BLaER1 (cell line): ENCODE measurements at regions not wholly inside any gene's neighbourhood (a gene's known extent, or its start where the extent isn't known, plus 50 kb on each side); places are given as distances from the start of the nearest gene placed in this dataset.

ENCODE experiments used
- H3K27ac ChIP-seq: shearing (Covaris generic); formaldehyde crosslinking; 2 replicates; pipeline ENCODE4 v1.8.1; 2022
- H3K27me3 ChIP-seq: shearing (Covaris generic); formaldehyde crosslinking; 2 replicates; pipeline ENCODE4 v1.8.1; 2022
- H3K36me3 ChIP-seq: shearing (Covaris generic); formaldehyde crosslinking; 2 replicates; pipeline ENCODE4 v1.8.1; 2022
- H3K4me1 ChIP-seq: shearing (Covaris generic); formaldehyde crosslinking; 2 replicates; pipeline ENCODE4 v1.8.1; 2022
- H3K4me2 ChIP-seq: shearing (Covaris generic); formaldehyde crosslinking; 2 replicates; pipeline ENCODE4 v1.8.1; 2022
- H3K4me3 ChIP-seq: shearing (Covaris generic); formaldehyde crosslinking; 2 replicates; pipeline ENCODE4 v1.8.1; 2022
- H3K9ac ChIP-seq: shearing (Covaris generic); formaldehyde crosslinking; 2 replicates; pipeline ENCODE4 v1.8.1; 2022
- H3K9me3 ChIP-seq: shearing (Covaris generic); formaldehyde crosslinking; 2 replicates; pipeline ENCODE4 v1.8.1; 2022
- H4K20me1 ChIP-seq: shearing (Covaris generic); formaldehyde crosslinking; 2 replicates; pipeline ENCODE4 v1.8.1; 2022
- Cebpa-rat ChIP-seq: shearing (Covaris generic); IDR thresholded peaks from 2 replicates; pipeline ENCODE4 v1.8.1; 2022

GRCh38 chr6:24053057-24053456 is 73.0 kb upstream of the NRSN1 start:
- TF ChIP-seq Cebpa-rat, result no peak
- Histone ChIP-seq H3K27me3 (no peaks in the 10 kb centered on the region), H3K27ac (no peak overlapping the region), H3K4me2 (no peak overlapping the region), H3K9me3 (no peaks in the 10 kb centered on the region), H3K9ac (no peak overlapping the region), H4K20me1 (no peaks in the 10 kb centered on the region), H3K36me3 (no peaks in the 10 kb centered on the region), H3K4me3 (no peak overlapping the region), H3K4me1 (no peaks in the 10 kb centered on the region)

GRCh38 chr6:24054388-24054787 is 71.6 kb upstream of the NRSN1 start:
- no peak overlapping the region for H3K27ac ChIP-seq
- no peak overlapping the region for H3K4me3 ChIP-seq
- H3K4me2 ChIP-seq, result no peak overlapping the region
- H4K20me1 ChIP-seq, result no peaks in the 10 kb centered on the region
- H3K27me3 ChIP-seq, result no peaks in the 10 kb centered on the region
- no peaks in the 10 kb centered on the region for H3K4me1 ChIP-seq
- no peaks in the 10 kb centered on the region for H3K9me3 ChIP-seq
- no peak for TF ChIP-seq Cebpa-rat
- H3K36me3 ChIP-seq, result no peaks in the 10 kb centered on the region
- H3K9ac ChIP-seq, result no peak overlapping the region

GRCh38 chr6:24056567-24056966 is 69.4 kb upstream of the NRSN1 start:
- no peaks in the 10 kb centered on the region for H3K27me3 ChIP-seq
- no peak overlapping the region for H3K27ac ChIP-seq
- H3K9me3 ChIP-seq, result no peaks in the 10 kb centered on the region
- TF ChIP-seq Cebpa-rat, result no peak
- H3K4me1 ChIP-seq, result no peaks in the 10 kb centered on the region
- H3K9ac ChIP-seq, result no peak overlapping the region
- H4K20me1 ChIP-seq, result no peaks in the 10 kb centered on the region
- H3K4me3 ChIP-seq, result no peak overlapping the region
- H3K4me2 ChIP-seq, result no peak overlapping the region
- H3K36me3 ChIP-seq, result no peaks in the 10 kb centered on the region

GRCh38 chr6:24057030-24057429 is 69.0 kb upstream of the NRSN1 start:
- Histone ChIP-seq H3K4me2 (no peak overlapping the region), H3K27ac (no peak overlapping the region), H3K4me1 (no peaks in the 10 kb centered on the region), H3K9me3 (no peaks in the 10 kb centered on the region), H3K4me3 (no peak overlapping the region), H3K9ac (no peak overlapping the region), H3K36me3 (no peaks in the 10 kb centered on the region), H3K27me3 (no peaks in the 10 kb centered on the region), H4K20me1 (no peaks in the 10 kb centered on the region)
- TF ChIP-seq Cebpa-rat, result no peak

- H3K9ac ChIP-seq, result no peak overlapping the region
- TF ChIP-seq Cebpa-rat, result no peak
These were observed 64.8 kb upstream of the NRSN1 start for GRCh38 chr6:24060982-24061754.

GRCh38 chr6:24064106-24064505 is 61.9 kb upstream of the NRSN1 start:
- no peak overlapping the region for H3K27ac ChIP-seq
- H4K20me1 ChIP-seq, result no peaks in the 10 kb centered on the region
- TF ChIP-seq Cebpa-rat, result no peak
- H3K9me3 ChIP-seq, result no peaks in the 10 kb centered on the region
- no peaks in the 10 kb centered on the region for H3K4me1 ChIP-seq
- no peak overlapping the region for H3K9ac ChIP-seq
- H3K27me3 ChIP-seq, result no peaks in the 10 kb centered on the region
- H3K36me3 ChIP-seq, result no peaks in the 10 kb centered on the region
- H3K4me3 ChIP-seq, result no peak overlapping the region
- no peak overlapping the region for H3K4me2 ChIP-seq

More at GRCh38 chr6:24060982-24061754, 64.8 kb upstream of the NRSN1 start:
- no peaks in the 10 kb centered on the region for H3K36me3 ChIP-seq
- H3K4me2 ChIP-seq, result no peak overlapping the region
- no peak overlapping the region for H3K27ac ChIP-seq
- no peaks in the 10 kb centered on the region for H3K9me3 ChIP-seq
- no peaks in the 10 kb centered on the region for H3K27me3 ChIP-seq
- H3K4me1 ChIP-seq, result no peaks in the 10 kb centered on the region
- no peak overlapping the region for H3K4me3 ChIP-seq
- H4K20me1 ChIP-seq, result no peaks in the 10 kb centered on the region

GRCh38 chr6:24064832-24065231 is 61.2 kb upstream of the NRSN1 start:
- Histone ChIP-seq H3K9ac (no peak overlapping the region), H3K4me1 (no peaks in the 10 kb centered on the region), H3K36me3 (no peaks in the 10 kb centered on the region), H3K27me3 (no peaks in the 10 kb centered on the region), H4K20me1 (no peaks in the 10 kb centered on the region), H3K27ac (no peak overlapping the region), H3K4me3 (no peak overlapping the region), H3K9me3 (no peaks in the 10 kb centered on the region), H3K4me2 (no peak overlapping the region)
- TF ChIP-seq Cebpa-rat, result no peak

- Histone ChIP-seq H3K27ac (no peak overlapping the region), H4K20me1 (no peaks in the 10 kb centered on the region), H3K9ac (no peak overlapping the region), H3K4me2 (no peak overlapping the region), H3K27me3 (no peaks in the 10 kb centered on the region), H3K4me3 (no peak overlapping the region), H3K4me1 (no peaks in the 10 kb centered on the region), H3K9me3 (no peaks in the 10 kb centered on the region), H3K36me3 (no peaks in the 10 kb centered on the region)
- no peak for TF ChIP-seq Cebpa-rat
These were observed 56.5 kb upstream of the NRSN1 start for GRCh38 chr6:24069526-24069925.

GRCh38 chr6:24072038-24072746 is 53.8 kb upstream of the NRSN1 start:
- TF ChIP-seq Cebpa-rat, result no peak
- no peaks in the 10 kb centered on the region for H3K27me3 ChIP-seq

GRCh38 chr6:24076011-24076410 is 50.0 kb upstream of the NRSN1 start:
- H3K4me2 ChIP-seq, result no peak overlapping the region
- no peak overlapping the region for H3K4me3 ChIP-seq
- no peak for TF ChIP-seq Cebpa-rat
- no peak overlapping the region for H3K9ac ChIP-seq
- no peaks in the 10 kb centered on the region for H3K27me3 ChIP-seq
- H3K4me1 ChIP-seq, result no peaks in the 10 kb centered on the region
- no peaks in the 10 kb centered on the region for H4K20me1 ChIP-seq
- H3K27ac ChIP-seq, result no peak overlapping the region
- no peaks in the 10 kb centered on the region for H3K9me3 ChIP-seq
- no peaks in the 10 kb centered on the region for H3K36me3 ChIP-seq

More at GRCh38 chr6:24072038-24072746, 53.8 kb upstream of the NRSN1 start:
- Histone ChIP-seq H3K4me1 (no peaks in the 10 kb centered on the region), H3K9ac (no peak overlapping the region), H4K20me1 (no peaks in the 10 kb centered on the region), H3K4me2 (no peak overlapping the region), H3K27ac (no peak overlapping the region), H3K4me3 (no peak overlapping the region), H3K36me3 (no peaks in the 10 kb centered on the region), H3K9me3 (no peaks in the 10 kb centered on the region)
